ENCODE measurements at regions not wholly inside any gene's neighbourhood (a gene's known extent, or its start where the extent isn't known, plus 50 kb on each side); places are given as distances from the start of the nearest gene placed in this dataset.

- no peaks in the 10 kb centered on the region for H3K79me2 ChIP-seq (ENCODE audit: control insufficient read depth, insufficient read depth, low read length, poor library complexity)
- H4K8ac ChIP-seq (ENCODE audit: low read depth, low read length) = no peak overlapping the region
- no peak overlapping the region for H3K23ac ChIP-seq (ENCODE audit: low read length)
- H3K18ac ChIP-seq (ENCODE audit: low read length) = no peak overlapping the region
- H3K27ac ChIP-seq (ENCODE audit: low read depth, low read length) = no peak overlapping the region
- H2BK120ac ChIP-seq (ENCODE audit: insufficient read depth, low read length, poor library complexity) = no peak overlapping the region
- no peaks in the 10 kb centered on the region for H3K4me1 ChIP-seq (ENCODE audit: control insufficient read depth in 1 of 2, insufficient read depth in 2 of 2, low read length in 2 of 2)
- DNase-seq = no peak
- no peaks in the 10 kb centered on the region for H3K36me3 ChIP-seq (ENCODE audit: control insufficient read depth in 1 of 2, insufficient read depth in 2 of 2, low read length in 2 of 2)
- H2BK5ac ChIP-seq (ENCODE audit: low read depth, low read length, poor library complexity) = no peak overlapping the region
- no peak overlapping the region for H3K14ac ChIP-seq (ENCODE audit: low read length)
- H3K4ac ChIP-seq (ENCODE audit: low read depth, low read length) = no peak overlapping the region
- H3K9ac ChIP-seq (ENCODE audit: low read length) = no peak overlapping the region
- H3K4me3 ChIP-seq (ENCODE audit: low read depth, low read length) = no peak overlapping the region
- H2AK5ac ChIP-seq (ENCODE audit: low read length) = no peak overlapping the region
- no peak overlapping the region for H2AFZ ChIP-seq (ENCODE audit: insufficient read depth, low read length, poor library complexity)
- no peak overlapping the region for H4K12ac ChIP-seq (ENCODE audit: low read depth, low read length)
- H4K91ac ChIP-seq (ENCODE audit: low read depth, low read length) = no peak overlapping the region
- H3K4me2 ChIP-seq (ENCODE audit: low read length) = no peak overlapping the region
- H3K79me1 ChIP-seq (ENCODE audit: low read length) = no peaks in the 10 kb centered on the region
- no peaks in the 10 kb centered on the region for H3K9me3 ChIP-seq (ENCODE audit: insufficient read depth, low read depth, low read length)
- WGBS (ENCODE audit: extremely low coverage, insufficient coverage, insufficient read length) = no CpG with 5 or more reads among the region's 7 CpGs
- no peak overlapping the region for H2BK12ac ChIP-seq (ENCODE audit: low read length)
- no peaks in the 10 kb centered on the region for H3K27me3 ChIP-seq (ENCODE audit: insufficient read depth, low read length)
Observed at GRCh38 chr2:49298230-49298629, 143.9 kb upstream of the FSHR start.

DNA sequence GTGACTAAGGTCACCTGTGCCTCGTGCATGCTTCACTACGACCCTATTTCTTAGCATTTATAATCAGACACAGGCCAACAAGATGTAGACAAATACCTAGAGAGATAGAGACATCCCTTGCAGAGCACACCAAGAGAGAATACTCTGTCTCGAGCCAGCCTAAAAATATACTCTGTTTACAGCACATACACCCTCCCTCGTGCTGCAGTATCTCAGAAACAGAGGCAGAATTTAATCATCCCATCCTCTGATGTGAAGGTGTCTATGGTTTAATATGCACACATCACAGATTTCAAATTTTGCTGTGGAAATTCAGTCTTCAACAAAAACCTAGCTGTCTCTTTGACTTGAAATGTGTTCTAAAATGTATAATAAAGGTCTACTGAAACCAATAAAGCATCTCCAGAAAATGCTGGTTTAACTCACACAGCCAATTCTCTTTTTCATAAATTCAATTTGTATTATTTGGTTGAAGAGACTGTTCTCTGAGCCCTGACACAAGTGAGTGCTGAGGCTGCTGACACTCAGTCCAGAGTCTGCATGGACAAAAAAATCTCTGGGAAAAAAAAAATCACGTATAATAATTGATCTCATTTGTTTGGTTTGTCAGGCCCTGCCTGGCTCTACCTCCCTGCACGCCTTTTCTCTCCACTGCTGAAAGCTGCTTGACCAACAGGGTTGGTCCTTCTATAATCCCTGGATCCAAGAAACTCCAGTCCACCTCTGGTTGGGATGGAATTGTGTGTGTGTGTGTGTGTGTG is 142.0 kb upstream of the FSHR start:
- Histone ChIP-seq H3K4ac (ENCODE audit: low read depth, low read length) (no peak overlapping the region), H3K14ac (ENCODE audit: low read length) (no peak overlapping the region), H3K79me2 (ENCODE audit: control insufficient read depth, insufficient read depth, low read length, poor library complexity) (no peaks in the 10 kb centered on the region), H3K4me1 (ENCODE audit: control insufficient read depth in 1 of 2, insufficient read depth in 2 of 2, low read length in 2 of 2) (no peaks in the 10 kb centered on the region), H3K9me3 (ENCODE audit: insufficient read depth, low read depth, low read length) (no peaks in the 10 kb centered on the region), H3K36me3 (ENCODE audit: control insufficient read depth in 1 of 2, insufficient read depth in 2 of 2, low read length in 2 of 2) (no peaks in the 10 kb centered on the region), H4K12ac (ENCODE audit: low read depth, low read length) (no peak overlapping the region), H3K4me3 (ENCODE audit: low read depth, low read length) (no peak overlapping the region), H2AK5ac (ENCODE audit: low read length) (no peak overlapping the region), H3K27ac (ENCODE audit: low read depth, low read length) (no peak overlapping the region), H3K4me2 (ENCODE audit: low read length) (no peak overlapping the region), H2BK120ac (ENCODE audit: insufficient read depth, low read length, poor library complexity) (no peak overlapping the region), H3K23ac (ENCODE audit: low read length) (no peak overlapping the region), H3K9ac (ENCODE audit: low read length) (no peak overlapping the region), H4K91ac (ENCODE audit: low read depth, low read length) (no peak overlapping the region), H2BK5ac (ENCODE audit: low read depth, low read length, poor library complexity) (no peak overlapping the region), H4K8ac (ENCODE audit: low read depth, low read length) (no peak overlapping the region), H2BK12ac (ENCODE audit: low read length) (no peak overlapping the region), H3K18ac (ENCODE audit: low read length) (no peak overlapping the region), H3K27me3 (ENCODE audit: insufficient read depth, low read length) (no peaks in the 10 kb centered on the region), H3K79me1 (ENCODE audit: low read length) (no peaks in the 10 kb centered on the region), H2AFZ (ENCODE audit: insufficient read depth, low read length, poor library complexity) (no peak overlapping the region)
- no CpG with 5 or more reads among the region's 6 CpGs for WGBS (ENCODE audit: extremely low coverage, insufficient coverage, insufficient read length)
- DNase-seq = no peak

GRCh38 chr2:49294225-49294624 is 139.9 kb upstream of the FSHR start:
- H3K4me1 ChIP-seq (ENCODE audit: control insufficient read depth in 1 of 2, insufficient read depth in 2 of 2, low read length in 2 of 2) = no peaks in the 10 kb centered on the region
- H3K9me3 ChIP-seq (ENCODE audit: insufficient read depth, low read depth, low read length) = no peaks in the 10 kb centered on the region
- H3K4me2 ChIP-seq (ENCODE audit: low read length) = no peak overlapping the region
- H3K4me3 ChIP-seq (ENCODE audit: low read depth, low read length) = no peak overlapping the region
- no peak overlapping the region for H2AFZ ChIP-seq (ENCODE audit: insufficient read depth, low read length, poor library complexity)
- H4K91ac ChIP-seq (ENCODE audit: low read depth, low read length) = no peak overlapping the region
- H3K9ac ChIP-seq (ENCODE audit: low read length) = no peak overlapping the region
- H3K14ac ChIP-seq (ENCODE audit: low read length) = no peak overlapping the region
- H2AK5ac ChIP-seq (ENCODE audit: low read length) = no peak overlapping the region
- H3K27ac ChIP-seq (ENCODE audit: low read depth, low read length) = no peak overlapping the region
- H2BK12ac ChIP-seq (ENCODE audit: low read length) = no peak overlapping the region
- H4K12ac ChIP-seq (ENCODE audit: low read depth, low read length) = no peak overlapping the region
- H4K8ac ChIP-seq (ENCODE audit: low read depth, low read length) = no peak overlapping the region
- H2BK5ac ChIP-seq (ENCODE audit: low read depth, low read length, poor library complexity) = no peak overlapping the region
- H3K36me3 ChIP-seq (ENCODE audit: control insufficient read depth in 1 of 2, insufficient read depth in 2 of 2, low read length in 2 of 2) = no peaks in the 10 kb centered on the region
- no peak overlapping the region for H3K4ac ChIP-seq (ENCODE audit: low read depth, low read length)
- no peak for DNase-seq
- H3K79me1 ChIP-seq (ENCODE audit: low read length) = no peaks in the 10 kb centered on the region
- H3K18ac ChIP-seq (ENCODE audit: low read length) = no peak overlapping the region
- H2BK120ac ChIP-seq (ENCODE audit: insufficient read depth, low read length, poor library complexity) = no peak overlapping the region
- no peaks in the 10 kb centered on the region for H3K27me3 ChIP-seq (ENCODE audit: insufficient read depth, low read length)
- no peak overlapping the region for H3K23ac ChIP-seq (ENCODE audit: low read length)
- no peaks in the 10 kb centered on the region for H3K79me2 ChIP-seq (ENCODE audit: control insufficient read depth, insufficient read depth, low read length, poor library complexity)

GRCh38 chr2:49291619-49292018 is 137.3 kb upstream of the FSHR start:
- Histone ChIP-seq H3K9ac (ENCODE audit: low read length) (no peak overlapping the region), H4K91ac (ENCODE audit: low read depth, low read length) (no peak overlapping the region), H2BK5ac (ENCODE audit: low read depth, low read length, poor library complexity) (no peak overlapping the region), H3K36me3 (ENCODE audit: control insufficient read depth in 1 of 2, insufficient read depth in 2 of 2, low read length in 2 of 2) (no peaks in the 10 kb centered on the region), H3K79me1 (ENCODE audit: low read length) (no peaks in the 10 kb centered on the region), H3K4me2 (ENCODE audit: low read length) (no peak overlapping the region), H3K9me3 (ENCODE audit: insufficient read depth, low read depth, low read length) (no peaks in the 10 kb centered on the region), H3K27me3 (ENCODE audit: insufficient read depth, low read length) (no peaks in the 10 kb centered on the region), H3K4me1 (ENCODE audit: control insufficient read depth in 1 of 2, insufficient read depth in 2 of 2, low read length in 2 of 2) (no peaks in the 10 kb centered on the region), H2BK120ac (ENCODE audit: insufficient read depth, low read length, poor library complexity) (no peak overlapping the region), H2BK12ac (ENCODE audit: low read length) (no peak overlapping the region), H3K23ac (ENCODE audit: low read length) (no peak overlapping the region), H3K14ac (ENCODE audit: low read length) (no peak overlapping the region), H2AK5ac (ENCODE audit: low read length) (no peak overlapping the region), H4K8ac (ENCODE audit: low read depth, low read length) (no peak overlapping the region), H2AFZ (ENCODE audit: insufficient read depth, low read length, poor library complexity) (no peak overlapping the region), H3K18ac (ENCODE audit: low read length) (no peak overlapping the region), H3K27ac (ENCODE audit: low read depth, low read length) (no peak overlapping the region), H4K12ac (ENCODE audit: low read depth, low read length) (no peak overlapping the region), H3K4ac (ENCODE audit: low read depth, low read length) (no peak overlapping the region), H3K79me2 (ENCODE audit: control insufficient read depth, insufficient read depth, low read length, poor library complexity) (no peaks in the 10 kb centered on the region), H3K4me3 (ENCODE audit: low read depth, low read length) (no peak overlapping the region)
- WGBS (ENCODE audit: extremely low coverage, insufficient coverage, insufficient read length) = no CpG with 5 or more reads among the region's 3 CpGs
- DNase-seq = no peak

Measured in trophoblast cell (in vitro differentiated cells and primary cell).